HG03575 (cell line): ENCODE measurements at regions not wholly inside any gene's neighbourhood (a gene's known extent, or its start where the extent isn't known, plus 50 kb on each side); places are given as distances from the start of the nearest gene placed in this dataset.

Source experiments
- ATAC-seq: cut with Tn5 transposase; IDR thresholded peaks from one replicate; pipeline ENCODE4 v1.9.1; 2021; ENCODE audit not compliant: unreplicated experiment, insufficient number of reproducible peaks, low FRiP score; ENCODE audit errors: extremely low read depth

DNA sequence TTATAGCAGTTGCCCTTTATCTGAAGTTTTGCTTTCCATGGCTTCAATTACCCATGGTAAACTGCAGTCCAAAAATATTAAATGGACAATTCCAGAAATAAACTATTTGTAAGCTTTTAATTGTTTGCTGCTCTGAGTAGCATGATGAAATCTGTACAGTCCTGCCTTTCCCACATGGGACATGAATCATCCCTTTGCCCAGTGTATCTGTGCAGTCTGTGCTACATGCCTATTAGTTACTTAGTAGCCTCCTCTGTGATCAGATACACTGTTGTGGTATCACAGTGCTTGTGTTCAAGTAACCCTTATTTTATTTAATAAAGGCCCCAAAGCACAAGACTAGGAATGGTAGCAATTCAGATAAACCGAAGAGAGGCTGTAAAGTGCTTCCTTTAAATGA is 810.6 kb upstream of the PIK3C3 start:
- ATAC-seq, result no peak

DNA sequence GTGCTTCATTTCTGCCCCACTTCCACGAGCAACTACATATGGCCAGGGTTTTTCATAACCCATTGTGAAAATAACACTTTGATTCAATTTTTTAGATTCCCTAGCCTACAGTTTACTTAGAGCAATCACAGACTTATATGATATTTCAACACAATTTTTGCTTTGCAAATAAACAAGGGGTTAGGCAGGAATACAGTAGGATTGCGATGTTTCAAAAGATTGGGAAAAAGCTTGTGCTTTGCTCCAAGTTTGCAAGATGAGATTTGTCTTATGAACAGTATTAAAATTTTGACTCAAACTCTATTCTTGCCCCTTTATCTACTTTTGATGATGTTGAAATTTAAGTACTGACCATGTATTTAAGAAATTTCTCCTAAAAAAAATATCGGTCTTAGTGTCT is 814.5 kb upstream of the PIK3C3 start:
- no peak for ATAC-seq

DNA sequence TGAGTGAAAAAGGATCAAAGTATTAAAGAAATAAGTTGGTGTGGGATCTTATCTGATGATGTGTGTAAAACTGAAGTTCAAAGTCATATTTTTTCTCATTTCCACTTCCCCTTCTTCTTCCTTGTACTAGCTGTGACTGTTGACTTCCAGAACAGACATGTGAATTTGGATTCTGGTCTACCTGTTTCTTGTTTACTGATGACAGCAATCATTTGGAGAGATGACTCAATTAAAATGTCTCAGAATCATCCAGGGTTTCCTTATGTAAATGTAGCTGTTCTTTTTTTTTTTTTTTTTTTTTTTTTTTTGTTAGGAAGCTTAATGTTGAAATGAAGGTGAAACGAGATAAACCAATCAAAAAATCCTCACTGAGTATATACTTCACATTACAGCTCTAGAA is 819.9 kb upstream of the PIK3C3 start:
- ATAC-seq, result no peak

- no peak for ATAC-seq
These were observed 820.6 kb upstream of the PIK3C3 start for GRCh38 chr18:41134426-41134825.

- ATAC-seq, result no peak
These were observed 824.0 kb upstream of the PIK3C3 start for GRCh38 chr18:41131050-41131449.

GRCh38 chr18:41128545-41128944 is 826.5 kb upstream of the PIK3C3 start:
- ATAC-seq, result no peak

GRCh38 chr18:41128126-41128525 is 826.9 kb upstream of the PIK3C3 start:
- no peak for ATAC-seq

DNA sequence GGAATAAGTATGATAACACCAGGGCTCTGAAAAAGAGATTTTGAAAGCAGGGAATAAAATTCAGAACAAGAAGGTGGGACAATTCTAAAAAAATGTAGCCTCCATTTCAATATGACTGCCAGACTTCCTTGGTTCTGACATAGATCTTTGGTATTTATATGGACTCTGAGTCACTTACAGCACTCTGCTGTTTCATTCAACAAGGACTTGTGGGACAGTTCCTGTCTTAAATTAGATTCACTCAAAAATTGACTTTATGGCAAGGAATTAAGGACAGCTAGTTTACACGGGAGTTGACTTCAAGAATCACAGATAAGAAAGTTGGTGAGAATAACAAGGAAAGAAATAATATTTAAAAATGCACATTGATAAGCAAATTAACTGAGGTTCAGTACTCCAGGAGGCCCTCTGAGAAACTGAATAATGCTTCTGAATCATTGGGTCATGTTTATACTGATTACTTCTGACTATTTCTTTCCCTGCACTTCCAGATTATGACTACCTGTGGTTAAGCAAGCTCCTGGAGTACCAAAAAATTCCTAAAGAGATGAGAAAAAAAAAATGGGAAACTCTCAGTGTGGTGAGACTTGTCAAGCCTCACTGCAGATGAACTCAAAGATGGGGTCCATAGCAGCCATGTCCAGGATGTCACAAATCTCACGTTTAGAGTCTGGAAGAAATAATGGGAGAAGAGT is 828.3 kb upstream of the PIK3C3 start:
- no peak for ATAC-seq

- no peak for ATAC-seq
These were observed 833.8 kb upstream of the PIK3C3 start for GRCh38 chr18:41121116-41121826.

DNA sequence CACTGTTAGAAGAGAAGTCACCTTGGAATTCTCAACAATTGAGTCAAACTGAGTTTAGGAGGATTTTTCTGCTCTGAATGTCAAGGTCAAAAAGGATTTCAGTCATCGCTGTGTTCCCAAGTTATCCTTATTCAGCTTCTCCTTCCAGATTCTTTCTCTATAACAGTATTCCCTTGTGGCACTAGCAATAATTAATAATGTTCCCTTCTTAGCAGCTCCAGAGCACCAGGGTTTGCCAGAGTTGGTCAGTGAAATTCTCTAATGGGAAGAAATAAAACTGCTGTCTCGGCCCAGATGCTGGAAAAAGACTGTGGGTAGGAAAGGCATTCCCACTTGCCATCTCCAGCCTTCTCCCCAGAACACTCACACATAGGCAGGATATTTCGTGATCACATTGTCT is 836.0 kb upstream of the PIK3C3 start:
- no peak for ATAC-seq

- no peak for ATAC-seq
These were observed 841.0 kb upstream of the PIK3C3 start for GRCh38 chr18:41113885-41114482.

- ATAC-seq, result no peak
These were observed 855.6 kb upstream of the PIK3C3 start for GRCh38 chr18:41099451-41099850.

DNA sequence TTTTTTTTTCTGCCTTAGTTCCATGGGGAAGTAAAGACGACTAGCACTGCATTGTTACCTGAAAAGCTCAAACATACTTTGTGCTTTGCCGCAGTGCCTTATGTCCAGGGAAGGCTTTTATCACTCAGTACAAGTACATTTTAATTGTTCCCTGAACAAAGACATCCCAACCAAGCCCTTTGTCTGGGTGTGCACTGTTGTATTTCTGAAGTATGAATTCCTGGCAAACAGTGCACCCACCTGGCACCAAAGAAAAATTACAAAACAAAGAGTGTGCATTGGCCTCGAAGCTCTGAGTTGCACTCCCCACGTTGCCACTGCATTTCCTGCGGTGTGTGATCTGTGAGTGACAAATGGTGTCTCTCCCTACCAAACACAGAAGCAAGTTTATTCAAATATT is 858.5 kb upstream of the PIK3C3 start:
- ATAC-seq, result no peak

- ATAC-seq, result no peak
These were observed 878.0 kb upstream of the PIK3C3 start for GRCh38 chr18:41077076-41077475.

- ATAC-seq, result no peak
These were observed 879.8 kb upstream of the PIK3C3 start for GRCh38 chr18:41075212-41075611.

DNA sequence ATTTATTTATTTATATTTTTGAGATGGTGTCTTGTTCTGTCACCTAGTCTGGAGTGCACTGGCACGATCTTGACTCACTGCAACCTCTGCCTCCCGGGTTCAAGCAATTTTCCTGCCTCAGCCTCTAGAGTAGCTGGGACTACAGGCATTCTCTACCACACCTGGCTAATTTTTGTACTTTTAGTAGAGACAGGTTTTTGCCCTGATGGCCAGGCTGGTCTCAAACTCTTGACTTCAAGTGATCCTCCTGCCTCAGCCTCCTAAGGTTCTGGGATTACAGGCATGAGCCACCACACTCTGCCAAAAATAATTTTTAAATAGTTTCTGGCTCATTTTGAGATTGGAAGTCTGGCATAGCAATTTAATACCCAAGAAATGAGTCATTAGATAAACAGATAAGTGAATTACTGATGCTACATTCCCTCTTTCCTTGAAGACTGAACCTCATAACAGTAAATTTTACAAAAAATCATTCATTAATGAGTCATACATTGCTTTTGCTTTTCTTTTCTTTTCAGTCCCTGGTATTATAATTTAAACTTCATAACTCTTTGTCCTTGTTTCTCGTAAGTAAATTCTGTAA is 881.6 kb upstream of the PIK3C3 start:
- no peak for ATAC-seq

DNA sequence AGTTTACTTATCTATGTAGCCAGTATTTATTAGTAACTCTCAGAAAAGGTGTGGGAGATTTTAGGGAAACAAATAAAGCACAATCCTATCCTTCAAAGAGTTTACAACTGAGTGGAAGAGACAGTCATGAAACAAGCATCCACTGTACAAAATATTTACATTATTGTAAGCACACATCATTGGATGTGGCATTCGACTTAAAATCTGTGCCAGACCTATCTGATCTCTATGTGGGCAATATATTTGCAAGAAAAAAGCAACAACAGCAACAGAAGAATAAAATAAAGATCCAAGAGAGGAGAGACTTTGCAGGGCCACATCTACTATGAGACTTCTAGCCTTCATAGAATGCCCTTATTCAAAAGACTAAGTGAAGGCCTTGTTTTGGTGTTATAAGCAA is 882.1 kb upstream of the PIK3C3 start:
- ATAC-seq, result no peak

DNA sequence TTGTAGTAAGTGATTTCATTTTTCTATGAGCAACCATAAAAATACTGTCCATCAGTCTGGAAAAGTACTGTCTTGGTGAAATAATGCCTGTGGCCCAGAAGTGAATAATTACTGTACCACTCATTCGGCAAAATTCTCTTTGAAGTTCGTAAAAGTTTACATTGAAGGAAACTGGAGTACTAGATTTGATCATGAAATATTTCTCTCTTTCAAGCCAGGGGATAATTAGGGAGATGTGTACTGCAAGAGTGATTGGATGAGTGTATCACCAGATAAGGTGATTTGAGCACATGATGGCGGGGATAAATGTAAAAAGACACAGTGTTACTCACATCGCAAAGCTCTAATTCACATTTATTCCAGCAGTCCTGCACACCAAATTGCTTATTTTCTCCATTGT is 883.2 kb upstream of the PIK3C3 start:
- ATAC-seq, result no peak

- ATAC-seq, result no peak
These were observed 885.9 kb upstream of the PIK3C3 start for GRCh38 chr18:41069167-41069566.

- ATAC-seq, result no peak
These were observed 890.1 kb upstream of the PIK3C3 start for GRCh38 chr18:41064916-41065315.
